ENCODE measurements at regions not wholly inside any gene's neighbourhood (a gene's known extent, or its start where the extent isn't known, plus 50 kb on each side); places are given as distances from the start of the nearest gene placed in this dataset.

DNA sequence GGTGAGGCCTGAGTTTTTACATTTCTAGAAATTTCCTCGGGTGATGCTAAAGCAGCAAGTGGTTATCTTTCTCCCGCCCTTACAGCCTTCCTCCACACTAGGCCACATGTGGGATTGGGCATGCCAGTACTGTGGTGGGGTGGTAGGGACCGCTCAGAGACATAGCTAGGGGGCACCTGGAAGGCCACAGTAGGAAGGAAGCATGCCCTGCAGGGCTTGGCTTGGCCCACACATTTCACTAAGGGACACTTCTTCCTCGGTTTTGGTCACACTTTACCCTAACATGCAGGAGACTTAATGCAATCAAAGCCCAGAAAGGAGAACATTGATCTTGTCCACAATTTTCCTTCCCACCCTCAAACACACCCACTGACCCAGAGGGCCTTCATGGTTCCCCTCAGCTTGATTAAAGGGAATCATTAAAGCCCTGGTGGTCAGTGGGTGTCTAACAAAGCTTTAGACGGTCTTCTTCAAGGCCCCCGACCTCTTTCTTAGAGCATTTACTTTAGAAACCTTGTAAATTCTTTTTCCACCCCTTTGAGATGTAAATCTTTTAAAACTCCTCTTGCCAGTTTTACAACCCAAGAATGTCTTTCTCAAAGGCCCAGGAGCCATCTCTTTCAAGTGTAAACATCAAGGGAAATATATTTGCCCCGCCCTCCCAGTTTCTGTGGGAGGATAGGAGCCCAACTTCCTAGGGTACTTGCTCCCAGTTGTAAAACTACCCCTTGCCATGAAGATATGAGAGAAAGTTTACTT lies 246.4 kb upstream of the PTBP2 start:
- H3K27me3 ChIP-seq (ENCODE audit: control insufficient read depth, extremely low read depth, insufficient read depth, low read length), result no peaks in the 10 kb centered on the region
- dilution Hi-C loops (cut with MboI; ENCODE audit: extremely low pct_ligation_motif_present, low sequenced_read_pairs), result no loop called here
- TF ChIP-seq, protein P1, sequence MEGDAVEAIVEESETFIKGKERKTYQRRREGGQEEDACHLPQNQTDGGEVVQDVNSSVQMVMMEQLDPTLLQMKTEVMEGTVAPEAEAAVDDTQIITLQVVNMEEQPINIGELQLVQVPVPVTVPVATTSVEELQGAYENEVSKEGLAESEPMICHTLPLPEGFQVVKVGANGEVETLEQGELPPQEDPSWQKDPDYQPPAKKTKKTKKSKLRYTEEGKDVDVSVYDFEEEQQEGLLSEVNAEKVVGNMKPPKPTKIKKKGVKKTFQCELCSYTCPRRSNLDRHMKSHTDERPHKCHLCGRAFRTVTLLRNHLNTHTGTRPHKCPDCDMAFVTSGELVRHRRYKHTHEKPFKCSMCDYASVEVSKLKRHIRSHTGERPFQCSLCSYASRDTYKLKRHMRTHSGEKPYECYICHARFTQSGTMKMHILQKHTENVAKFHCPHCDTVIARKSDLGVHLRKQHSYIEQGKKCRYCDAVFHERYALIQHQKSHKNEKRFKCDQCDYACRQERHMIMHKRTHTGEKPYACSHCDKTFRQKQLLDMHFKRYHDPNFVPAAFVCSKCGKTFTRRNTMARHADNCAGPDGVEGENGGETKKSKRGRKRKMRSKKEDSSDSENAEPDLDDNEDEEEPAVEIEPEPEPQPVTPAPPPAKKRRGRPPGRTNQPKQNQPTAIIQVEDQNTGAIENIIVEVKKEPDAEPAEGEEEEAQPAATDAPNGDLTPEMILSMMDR (optimal IDR thresholded peaks at IDR 0.05 in 1 of 3, IDR thresholded peaks at IDR 0.05 in 1 of 3, conservative IDR thresholded peaks at IDR 0.05 in 1 of 3; ENCODE audit: extremely low read depth in 1 of 3, insufficient read depth in 2 of 3, low read length in 3 of 3), result no peak
- no peak for TF ChIP-seq EZH2 (IDR thresholded peaks at IDR 0.05; ENCODE audit: low read length)

DNA sequence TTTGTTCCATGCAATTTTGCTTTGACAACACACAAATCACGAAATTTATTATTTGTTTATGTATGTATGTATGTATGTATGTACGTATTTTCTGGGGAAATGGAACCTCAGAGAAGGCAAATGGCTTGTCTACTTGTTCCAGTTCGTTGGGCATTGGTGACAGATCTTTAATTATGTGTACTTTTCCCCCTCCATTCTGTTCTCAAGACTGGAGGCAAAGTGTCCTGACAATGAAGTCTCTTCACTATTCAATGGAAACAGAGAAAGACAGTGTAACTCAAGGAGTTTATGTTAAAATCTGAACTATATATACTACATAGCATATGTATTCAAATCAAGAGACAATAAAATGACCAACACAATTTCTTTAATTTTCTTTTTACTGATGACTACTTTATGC lies 245.7 kb upstream of the PTBP2 start:
- Histone ChIP-seq H3K9me3 (ENCODE audit: control insufficient read depth, low read depth, low read length) (no peaks in the 10 kb centered on the region), H4K20me1 (ENCODE audit: control insufficient read depth, extremely low read depth, insufficient read depth, low read length) (no peaks in the 10 kb centered on the region), H3K4me3 (ENCODE audit: control insufficient read depth in 2 of 3, extremely low read depth in 1 of 3, insufficient read depth in 2 of 3, low read depth in 1 of 3, low read length in 3 of 3) (no peak overlapping the region), H3K36me3 (ENCODE audit: control insufficient read depth in 2 of 2, extremely low read depth in 1 of 2, insufficient read depth in 2 of 2, low read length in 2 of 2) (no peaks in the 10 kb centered on the region), H3K27me3 (ENCODE audit: control insufficient read depth, extremely low read depth, insufficient read depth, low read length) (no peaks in the 10 kb centered on the region), H3K4me2 (ENCODE audit: control insufficient read depth, extremely low read depth, insufficient read depth, low read depth, low read length) (no peak overlapping the region), H3K79me2 (ENCODE audit: control insufficient read depth, insufficient read depth, low read length) (no peaks in the 10 kb centered on the region), H3K9ac (ENCODE audit: control insufficient read depth, extremely low read depth, insufficient read depth, low read length) (no peak overlapping the region), H3K27ac (ENCODE audit: control insufficient read depth, insufficient read depth, low read length) (no peak overlapping the region), H3K4me1 (ENCODE audit: control insufficient read depth, extremely low read depth, insufficient read depth, low read length) (peaks cover 29% of the 10 kb centered on the region), H3K9me1 (ENCODE audit: control insufficient read depth, extremely low read depth, insufficient read depth, low read length) (no peaks in the 10 kb centered on the region), H2AFZ (ENCODE audit: control insufficient read depth, low read length) (no peak overlapping the region)
- DNase-seq (ENCODE audit: low read depth, low spot score) (no peak), FAIRE-seq (no peak)
- TF ChIP-seq, protein P1 (optimal IDR thresholded peaks at IDR 0.05 in 1 of 3, IDR thresholded peaks at IDR 0.05 in 1 of 3, conservative IDR thresholded peaks at IDR 0.05 in 1 of 3; ENCODE audit: extremely low read depth in 1 of 3, insufficient read depth in 2 of 3, low read length in 3 of 3), result no peak
- no peak for TF ChIP-seq EZH2 (IDR thresholded peaks at IDR 0.05; ENCODE audit: low read length)
- dilution Hi-C loops (cut with MboI; ENCODE audit: extremely low pct_ligation_motif_present, low sequenced_read_pairs), result no loop called here

More for the DNA sequence above, 246.4 kb upstream of the PTBP2 start:
- no peak for DNase-seq (ENCODE audit: low read depth, low spot score)
- Histone ChIP-seq H4K20me1 (ENCODE audit: control insufficient read depth, extremely low read depth, insufficient read depth, low read length) (no peaks in the 10 kb centered on the region), H3K9me1 (ENCODE audit: control insufficient read depth, extremely low read depth, insufficient read depth, low read length) (no peaks in the 10 kb centered on the region), H3K36me3 (ENCODE audit: control insufficient read depth in 2 of 2, extremely low read depth in 1 of 2, insufficient read depth in 2 of 2, low read length in 2 of 2) (no peaks in the 10 kb centered on the region), H3K9me3 (ENCODE audit: control insufficient read depth, low read depth, low read length) (no peaks in the 10 kb centered on the region), H3K4me3 (ENCODE audit: control insufficient read depth in 2 of 3, extremely low read depth in 1 of 3, insufficient read depth in 2 of 3, low read depth in 1 of 3, low read length in 3 of 3) (no peak overlapping the region), H3K9ac (ENCODE audit: control insufficient read depth, extremely low read depth, insufficient read depth, low read length) (no peak overlapping the region), H3K4me2 (ENCODE audit: control insufficient read depth, extremely low read depth, insufficient read depth, low read depth, low read length) (peak overlapping the region; percentile 85), H3K27ac (ENCODE audit: control insufficient read depth, insufficient read depth, low read length) (peak overlapping the region; percentile 97), H3K79me2 (ENCODE audit: control insufficient read depth, insufficient read depth, low read length) (no peaks in the 10 kb centered on the region), H2AFZ (ENCODE audit: control insufficient read depth, low read length) (no peak overlapping the region), H3K4me1 (ENCODE audit: control insufficient read depth, extremely low read depth, insufficient read depth, low read length) (peaks cover 29% of the 10 kb centered on the region)
- peak; percentile 61 for FAIRE-seq

Data from keratinocyte (primary cell).